ENCODE measurements at regions not wholly inside any gene's neighbourhood (a gene's known extent, or its start where the extent isn't known, plus 50 kb on each side); places are given as distances from the start of the nearest gene placed in this dataset.
"Not testable (repeated sequence)": the region's sequence is repeated elsewhere in the genome, so short reads cannot be mapped to it uniquely, and the experiment has no call there.

- H4K8ac ChIP-seq (ENCODE audit: low read depth, low read length); H3K4ac ChIP-seq (ENCODE audit: low read length); H3K27me3 ChIP-seq (ENCODE audit: control insufficient read depth in 3 of 3, insufficient read depth in 3 of 3, low read depth in 1 of 3, low read length in 3 of 3); H2BK15ac ChIP-seq (ENCODE audit: low read length); H3K36me3 ChIP-seq (replicated peaks in 1 of 2; ENCODE audit: control insufficient read depth in 2 of 2, insufficient read depth in 2 of 2, low read length in 2 of 2); H3K4me3 ChIP-seq (ENCODE audit: low read length in 2 of 2); H2BK12ac ChIP-seq (ENCODE audit: low read length); H3K79me1 ChIP-seq (ENCODE audit: low read depth, low read length); DNase-seq (ENCODE audit: low spot score); H3K9ac ChIP-seq (ENCODE audit: low read depth, low read length, poor library complexity); H2AFZ ChIP-seq (ENCODE audit: low read length); H3K18ac ChIP-seq (ENCODE audit: low read length); H3K4me2 ChIP-seq (ENCODE audit: insufficient read depth, low read length, poor library complexity, severe bottlenecking); H3K4me1 ChIP-seq (ENCODE audit: control insufficient read depth in 2 of 2, insufficient read depth in 1 of 2, low read depth in 1 of 2, low read length in 2 of 2); H2AK5ac ChIP-seq (ENCODE audit: low read depth, low read length); H3K9me3 ChIP-seq (replicated peaks in 1 of 2; ENCODE audit: control insufficient read depth in 2 of 2, insufficient read depth in 1 of 2, low read depth in 1 of 2, low read length in 2 of 2); H2BK5ac ChIP-seq (ENCODE audit: low read length); H4K91ac ChIP-seq (ENCODE audit: low read depth, low read length, poor library complexity); H2BK120ac ChIP-seq (ENCODE audit: low read depth, low read length); H3K27ac ChIP-seq (replicated peaks; ENCODE audit: low read length); H3K23ac ChIP-seq (ENCODE audit: low read depth, low read length, poor library complexity); H3K14ac ChIP-seq (ENCODE audit: low read length): not testable (repeated sequence)
- no CpG with 5 or more reads among the region's 2 CpGs for WGBS, 2 donors (ENCODE audit: extremely low coverage in 2 of 2, insufficient read length in 2 of 2, insufficient replicate concordance in 1 of 2)
These were observed 250.7 kb downstream of the UBE2NL start for GRCh38 chrX:144134448-144135119.

GRCh38 chrX:144154474-144154873 lies 270.6 kb downstream of the UBE2NL start:
- not testable (repeated sequence) for H3K79me1 ChIP-seq (ENCODE audit: low read depth, low read length); H3K4me3 ChIP-seq (ENCODE audit: low read length in 2 of 2); H3K4me2 ChIP-seq (ENCODE audit: insufficient read depth, low read length, poor library complexity, severe bottlenecking); H3K36me3 ChIP-seq (replicated peaks in 1 of 2; ENCODE audit: control insufficient read depth in 2 of 2, insufficient read depth in 2 of 2, low read length in 2 of 2); H3K9ac ChIP-seq (ENCODE audit: low read depth, low read length, poor library complexity); H3K4ac ChIP-seq (ENCODE audit: low read length); DNase-seq (ENCODE audit: low spot score); H2BK12ac ChIP-seq (ENCODE audit: low read length); H4K91ac ChIP-seq (ENCODE audit: low read depth, low read length, poor library complexity); H2BK120ac ChIP-seq (ENCODE audit: low read depth, low read length); H2AFZ ChIP-seq (ENCODE audit: low read length); H2BK15ac ChIP-seq (ENCODE audit: low read length); H3K9me3 ChIP-seq (replicated peaks in 1 of 2; ENCODE audit: control insufficient read depth in 2 of 2, insufficient read depth in 1 of 2, low read depth in 1 of 2, low read length in 2 of 2); H4K8ac ChIP-seq (ENCODE audit: low read depth, low read length); H3K14ac ChIP-seq (ENCODE audit: low read length); H3K27me3 ChIP-seq (ENCODE audit: control insufficient read depth in 3 of 3, insufficient read depth in 3 of 3, low read depth in 1 of 3, low read length in 3 of 3); H3K23ac ChIP-seq (ENCODE audit: low read depth, low read length, poor library complexity); H3K27ac ChIP-seq (replicated peaks; ENCODE audit: low read length); H3K4me1 ChIP-seq (ENCODE audit: control insufficient read depth in 2 of 2, insufficient read depth in 1 of 2, low read depth in 1 of 2, low read length in 2 of 2); H3K18ac ChIP-seq (ENCODE audit: low read length); H2AK5ac ChIP-seq (ENCODE audit: low read depth, low read length); H2BK5ac ChIP-seq (ENCODE audit: low read length)
- no CpG with 5 or more reads among the region's 5 CpGs for WGBS, 2 donors (ENCODE audit: extremely low coverage in 2 of 2, insufficient read length in 2 of 2, insufficient replicate concordance in 1 of 2)

GRCh38 chrX:144185197-144185596 lies 301.3 kb downstream of the UBE2NL start:
- H3K18ac ChIP-seq (ENCODE audit: low read length); H3K9me3 ChIP-seq (replicated peaks in 1 of 2; ENCODE audit: control insufficient read depth in 2 of 2, insufficient read depth in 1 of 2, low read depth in 1 of 2, low read length in 2 of 2); H3K27me3 ChIP-seq (ENCODE audit: control insufficient read depth in 3 of 3, insufficient read depth in 3 of 3, low read depth in 1 of 3, low read length in 3 of 3); H2BK120ac ChIP-seq (ENCODE audit: low read depth, low read length); H3K27ac ChIP-seq (replicated peaks; ENCODE audit: low read length); H3K9ac ChIP-seq (ENCODE audit: low read depth, low read length, poor library complexity); H3K79me1 ChIP-seq (ENCODE audit: low read depth, low read length); H2BK12ac ChIP-seq (ENCODE audit: low read length); H2AK5ac ChIP-seq (ENCODE audit: low read depth, low read length); H3K23ac ChIP-seq (ENCODE audit: low read depth, low read length, poor library complexity); H2BK5ac ChIP-seq (ENCODE audit: low read length); H2AFZ ChIP-seq (ENCODE audit: low read length); H3K14ac ChIP-seq (ENCODE audit: low read length); H3K4ac ChIP-seq (ENCODE audit: low read length); H4K91ac ChIP-seq (ENCODE audit: low read depth, low read length, poor library complexity); DNase-seq (ENCODE audit: low spot score); H3K4me3 ChIP-seq (ENCODE audit: low read length in 2 of 2); H4K8ac ChIP-seq (ENCODE audit: low read depth, low read length); H3K4me1 ChIP-seq (ENCODE audit: control insufficient read depth in 2 of 2, insufficient read depth in 1 of 2, low read depth in 1 of 2, low read length in 2 of 2); H2BK15ac ChIP-seq (ENCODE audit: low read length); H3K4me2 ChIP-seq (ENCODE audit: insufficient read depth, low read length, poor library complexity, severe bottlenecking); H3K36me3 ChIP-seq (replicated peaks in 1 of 2; ENCODE audit: control insufficient read depth in 2 of 2, insufficient read depth in 2 of 2, low read length in 2 of 2): not testable (repeated sequence)

- H3K18ac ChIP-seq (ENCODE audit: low read length); H2BK120ac ChIP-seq (ENCODE audit: low read depth, low read length); H3K14ac ChIP-seq (ENCODE audit: low read length); H3K27me3 ChIP-seq (ENCODE audit: control insufficient read depth in 3 of 3, insufficient read depth in 3 of 3, low read depth in 1 of 3, low read length in 3 of 3); H3K9ac ChIP-seq (ENCODE audit: low read depth, low read length, poor library complexity); H2BK5ac ChIP-seq (ENCODE audit: low read length); H2BK12ac ChIP-seq (ENCODE audit: low read length); H3K4me2 ChIP-seq (ENCODE audit: insufficient read depth, low read length, poor library complexity, severe bottlenecking); DNase-seq (ENCODE audit: low spot score); H3K4me3 ChIP-seq (ENCODE audit: low read length in 2 of 2); H4K8ac ChIP-seq (ENCODE audit: low read depth, low read length); H3K79me1 ChIP-seq (ENCODE audit: low read depth, low read length); H3K9me3 ChIP-seq (replicated peaks in 1 of 2; ENCODE audit: control insufficient read depth in 2 of 2, insufficient read depth in 1 of 2, low read depth in 1 of 2, low read length in 2 of 2); H3K36me3 ChIP-seq (replicated peaks in 1 of 2; ENCODE audit: control insufficient read depth in 2 of 2, insufficient read depth in 2 of 2, low read length in 2 of 2); H3K4ac ChIP-seq (ENCODE audit: low read length); H4K91ac ChIP-seq (ENCODE audit: low read depth, low read length, poor library complexity); H3K23ac ChIP-seq (ENCODE audit: low read depth, low read length, poor library complexity); H2AK5ac ChIP-seq (ENCODE audit: low read depth, low read length); H2BK15ac ChIP-seq (ENCODE audit: low read length); H2AFZ ChIP-seq (ENCODE audit: low read length); H3K4me1 ChIP-seq (ENCODE audit: control insufficient read depth in 2 of 2, insufficient read depth in 1 of 2, low read depth in 1 of 2, low read length in 2 of 2); H3K27ac ChIP-seq (replicated peaks; ENCODE audit: low read length): not testable (repeated sequence)
- WGBS, 2 donors (ENCODE audit: extremely low coverage in 2 of 2, insufficient read length in 2 of 2, insufficient replicate concordance in 1 of 2): no CpG with 5 or more reads among the region's 4 CpGs
These were observed 304.6 kb downstream of the UBE2NL start for GRCh38 chrX:144188489-144188888.

Data from neuronal stem cell (in vitro differentiated cells).